ENCODE measurements at regions not wholly inside any gene's neighbourhood (a gene's known extent, or its start where the extent isn't known, plus 50 kb on each side); places are given as distances from the start of the nearest gene placed in this dataset.

- no peak for TF ChIP-seq CTCF (conservative IDR thresholded peaks at IDR 0.05)
- H3K27ac ChIP-seq = no peak overlapping the region
Observed at GRCh38 chr4:173937631-173938270, 345.7 kb downstream of the FBXO8 start.

DNA sequence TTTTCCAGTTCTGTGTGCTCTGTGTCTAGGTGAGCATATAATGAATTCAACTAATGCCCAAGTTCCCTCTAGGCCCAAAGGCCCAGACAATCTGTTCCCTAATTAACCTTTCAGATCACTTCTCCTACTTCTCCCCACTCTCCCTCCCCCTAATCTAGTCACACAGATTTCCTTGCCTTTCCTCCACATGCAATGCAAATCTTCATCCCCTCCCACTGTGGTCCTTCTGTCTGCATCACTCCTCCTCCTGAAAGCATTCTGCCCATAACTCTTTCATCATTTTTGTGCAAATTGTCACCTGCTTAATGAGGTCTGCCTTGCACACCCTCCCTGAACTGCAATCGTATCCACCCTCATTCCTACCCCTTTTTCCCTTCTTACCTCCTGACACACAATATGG lies 346.6 kb downstream of the FBXO8 start:
- no peak for TF ChIP-seq CTCF (conservative IDR thresholded peaks at IDR 0.05)

DNA sequence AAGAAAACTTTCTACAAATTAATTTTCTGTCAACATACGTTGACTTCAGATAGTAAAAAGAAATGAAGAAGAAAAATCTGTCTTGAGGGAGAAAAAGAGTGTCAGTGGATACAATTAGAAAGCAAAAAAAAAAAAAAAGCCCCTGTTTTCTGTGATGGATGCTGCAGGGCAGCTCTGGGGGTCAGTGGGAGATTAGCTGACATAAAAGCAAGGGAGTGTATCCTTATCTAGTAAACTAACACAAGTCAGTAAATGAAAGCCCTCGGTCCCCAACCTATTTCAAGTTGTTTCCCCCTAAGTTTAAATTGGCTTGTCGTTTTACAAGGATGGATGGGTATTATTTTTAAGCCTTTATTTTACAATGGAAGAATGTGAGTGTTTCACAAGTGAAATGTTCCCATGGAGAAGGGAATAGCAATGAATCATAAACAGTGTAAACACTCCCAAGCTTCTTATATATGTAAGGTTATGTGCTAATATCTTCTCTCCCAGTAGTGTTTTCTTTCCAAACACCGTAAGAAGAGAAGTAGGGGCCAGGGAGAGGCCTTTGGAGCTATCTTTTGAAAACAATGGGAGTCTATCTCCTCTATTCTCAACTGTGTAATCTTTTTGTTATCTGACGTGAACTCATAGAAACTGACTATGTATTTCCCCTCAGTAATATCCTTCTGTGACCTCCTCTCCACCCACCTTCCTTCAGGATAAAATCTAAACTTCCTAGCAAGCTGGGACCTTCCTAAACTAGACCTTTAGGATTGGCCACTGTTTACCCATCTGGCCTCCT lies 347.7 kb downstream of the FBXO8 start:
- TF ChIP-seq CTCF (conservative IDR thresholded peaks at IDR 0.05) = no peak
- H3K27ac ChIP-seq = no peak overlapping the region

More for the DNA sequence above, 346.6 kb downstream of the FBXO8 start:
- no peak overlapping the region for H3K27ac ChIP-seq

GRCh38 chr4:173934933-173935620 lies 348.4 kb downstream of the FBXO8 start:
- no peak for TF ChIP-seq CTCF (conservative IDR thresholded peaks at IDR 0.05)
- no peak overlapping the region for H3K27ac ChIP-seq

DNA sequence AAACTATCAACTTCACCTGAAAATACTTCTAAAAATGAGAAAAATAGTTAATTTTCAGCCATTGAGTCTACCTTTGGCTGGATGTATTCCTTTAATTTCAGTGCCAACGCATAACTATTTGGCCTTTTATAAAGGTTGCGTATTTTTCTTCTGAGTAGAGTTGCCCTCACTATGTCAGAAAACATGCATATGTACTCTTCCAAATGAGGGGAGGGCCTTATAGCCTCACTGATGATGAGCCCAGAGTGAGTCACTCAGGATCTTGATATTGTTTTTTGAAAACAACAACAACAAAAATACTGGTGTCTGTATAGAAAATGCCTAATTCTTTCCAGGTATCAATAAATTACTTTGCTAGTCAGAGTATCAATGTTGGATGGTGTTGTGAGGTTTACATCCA lies 349.3 kb downstream of the FBXO8 start:
- no peak overlapping the region for H3K27ac ChIP-seq
- no peak for TF ChIP-seq CTCF (conservative IDR thresholded peaks at IDR 0.05)

DNA sequence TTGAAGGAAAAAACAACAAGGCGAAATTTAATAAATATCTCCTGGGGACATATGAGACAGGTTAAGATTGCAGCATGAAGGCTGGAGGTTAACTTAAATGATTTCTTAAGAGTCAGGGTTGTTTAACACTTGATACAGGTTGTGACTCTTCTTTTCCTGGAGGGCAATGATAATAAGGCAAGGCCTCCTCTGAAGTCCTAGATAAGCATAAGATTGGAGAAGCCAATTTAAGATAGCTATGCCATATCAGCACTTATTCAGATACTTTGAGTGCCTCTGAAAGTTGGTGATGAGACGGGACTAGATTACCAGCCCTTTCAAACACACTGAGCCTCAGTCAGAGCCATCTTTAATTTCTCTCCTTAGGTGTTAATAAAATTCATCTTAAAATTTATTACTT lies 350.8 kb downstream of the FBXO8 start:
- TF ChIP-seq CTCF (conservative IDR thresholded peaks at IDR 0.05) = no peak

GRCh38 chr4:173930329-173930967 lies 353.0 kb downstream of the FBXO8 start:
- no peak overlapping the region for H3K27ac ChIP-seq
- TF ChIP-seq CTCF (conservative IDR thresholded peaks at IDR 0.05) = no peak

More for the DNA sequence above, 350.8 kb downstream of the FBXO8 start:
- no peak overlapping the region for H3K27ac ChIP-seq
